CD4-positive, alpha-beta T cell (primary cell): ENCODE measurements at regions not wholly inside any gene's neighbourhood (a gene's known extent, or its start where the extent isn't known, plus 50 kb on each side); places are given as distances from the start of the nearest gene placed in this dataset.

ENCODE experiments used
- ATAC-seq: fragments of 200-7000 bp; cut with Tn5 transposase; one replicate; pipeline ENCODE4 v1.10.0; 2022; ENCODE audit warnings: mild to moderate bottlenecking; ENCODE audit not compliant: poor library complexity
- CTCF ChIA-PET: fragments of 350-600 bp; sonication (Branson Sonifier 250); formaldehyde crosslinking; loops from one replicate; lab custom pipeline; 2021; ENCODE audit warnings: antibody characterized with exemption, inconsistent platforms; lab: Charles Lee
- POLR2A ChIA-PET: fragments of 350-600 bp; sonication (Branson Sonifier 250); formaldehyde crosslinking; loops from one replicate; lab custom pipeline; 2021; ENCODE audit warnings: antibody characterized with exemption, inconsistent platforms; lab: Charles Lee
- DNase-seq, 14 experiments: peaks; one replicate each; pipeline ENCODE4 v3.0.0-alpha.2; 2013 to 2020; ENCODE audit warnings: mixed read lengths in 2 of 14
- H3K27ac ChIP-seq, 2 donors: one replicate each; pipeline versions ENCODE4 v1.5.1 to v1.7.0; 2013; ENCODE audit warnings: low read length in 2 of 2, low read depth in 1 of 2, mild to moderate bottlenecking in 1 of 2
- H3K27me3 ChIP-seq, 2 experiments: 1 replicate in 1 of 2; 2 replicates in 1 of 2; pipeline versions ENCODE4 v1.6.1 to v1.7.0; 2013; ENCODE audit warnings: low read length in 2 of 2, control low read depth in 1 of 2, mild to moderate bottlenecking in 1 of 2, moderate library complexity in 1 of 2; ENCODE audit not compliant: insufficient read depth in 2 of 2, control insufficient read depth in 1 of 2
- H3K36me3 ChIP-seq: one replicate; pipeline ENCODE4 v1.6.1; 2013; ENCODE audit warnings: low read length, control low read depth; ENCODE audit not compliant: insufficient read depth
- H3K4me1 ChIP-seq: one replicate; pipeline ENCODE4 v1.6.1; 2013; ENCODE audit warnings: low read length, control low read depth; ENCODE audit not compliant: insufficient read depth
- H3K4me3 ChIP-seq: one replicate; pipeline ENCODE4 v1.5.1; 2013; ENCODE audit warnings: mild to moderate bottlenecking, low read length, moderate library complexity
- H3K9me3 ChIP-seq, 2 experiments: 1 replicate in 1 of 2; 2 replicates in 1 of 2; pipeline versions ENCODE4 v1.6.1 to v1.7.0; 2013; ENCODE audit warnings: low read length in 2 of 2, mild to moderate bottlenecking in 2 of 2, control low read depth in 1 of 2, moderate library complexity in 1 of 2; ENCODE audit not compliant: control insufficient read depth in 1 of 2, insufficient read depth in 1 of 2
- H3K27ac Mint-ChIP-seq: one replicate; pipeline ENCODE4 v1.8.0; 2020; ENCODE audit warnings: mixed read lengths
- H3K27me3 Mint-ChIP-seq: one replicate; pipeline ENCODE4 v1.8.0; 2021; ENCODE audit warnings: mixed read lengths
- H3K36me3 Mint-ChIP-seq: one replicate; pipeline ENCODE4 v1.8.0; 2021; ENCODE audit warnings: low read depth, mixed read lengths
- H3K4me1 Mint-ChIP-seq: one replicate; pipeline ENCODE4 v1.8.0; 2021; ENCODE audit warnings: low read depth, mixed read lengths
- H3K4me3 Mint-ChIP-seq: one replicate; pipeline ENCODE4 v1.8.0; 2020; ENCODE audit warnings: mild to moderate bottlenecking, mixed read lengths
- H3K9me3 Mint-ChIP-seq: one replicate; pipeline ENCODE4 v1.8.0; 2020; ENCODE audit warnings: mixed read lengths
- intact Hi-C, 2 experiments: fragments of 100-400 bp; cut with DNase I in 1 of 2; cut with micrococcal nuclease in 1 of 2; formaldehyde crosslinking; loops; one replicate each; pipeline versions ENCODE4 v1.15.1 to v1.9.0; 2023 to 2025; cut with DNase I, micrococcal nuclease
- TF ChIP-seq, protein P1 (sequence below): fragments of 200-600 bp; IDR thresholded peaks from one replicate; pipeline ENCODE4 v1.8.0; 2022; ENCODE audit warnings: antibody characterized with exemption, mild to moderate bottlenecking

DNA sequence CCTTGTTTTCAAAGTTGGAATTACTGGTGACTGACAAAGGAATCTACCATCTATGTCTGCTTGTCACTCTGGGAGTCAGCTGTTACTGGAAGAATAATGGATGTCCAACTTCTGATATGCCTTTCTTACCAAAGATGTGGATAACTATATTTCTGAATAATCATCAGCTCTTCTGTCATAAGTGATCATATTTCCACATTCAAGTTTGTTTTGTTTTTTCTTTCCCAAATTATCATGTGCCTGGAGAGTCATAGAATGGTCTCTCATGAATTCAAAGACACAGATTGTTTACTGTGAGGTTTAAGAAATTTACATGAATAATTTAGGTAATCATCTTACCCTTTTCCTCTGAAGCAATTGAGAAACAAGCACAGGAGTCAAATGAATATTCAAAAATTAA, 986.7 kb upstream of the CDH2 start:
- ATAC-seq = no peak
- H3K9me3 ChIP-seq = no peaks in the 10 kb centered on the region
- H3K36me3 Mint-ChIP-seq = no peaks in the 10 kb centered on the region
- no peaks in the 10 kb centered on the region for H3K27me3 ChIP-seq
- peaks cover 12% of the 10 kb centered on the region for H3K9me3 Mint-ChIP-seq
- H3K4me3 Mint-ChIP-seq = no peak overlapping the region
- H3K4me3 ChIP-seq = no peak overlapping the region
- H3K27me3 Mint-ChIP-seq = no peaks in the 10 kb centered on the region
- no peaks in the 10 kb centered on the region for H3K4me1 ChIP-seq
- CTCF ChIA-PET = no interaction called here
- no peaks in the 10 kb centered on the region for H3K4me1 Mint-ChIP-seq
- H3K27ac ChIP-seq = no peak overlapping the region
- intact Hi-C loops = no loop called here
- no peak overlapping the region for H3K27ac Mint-ChIP-seq
- POLR2A ChIA-PET = no interaction called here
- TF ChIP-seq, protein P1, sequence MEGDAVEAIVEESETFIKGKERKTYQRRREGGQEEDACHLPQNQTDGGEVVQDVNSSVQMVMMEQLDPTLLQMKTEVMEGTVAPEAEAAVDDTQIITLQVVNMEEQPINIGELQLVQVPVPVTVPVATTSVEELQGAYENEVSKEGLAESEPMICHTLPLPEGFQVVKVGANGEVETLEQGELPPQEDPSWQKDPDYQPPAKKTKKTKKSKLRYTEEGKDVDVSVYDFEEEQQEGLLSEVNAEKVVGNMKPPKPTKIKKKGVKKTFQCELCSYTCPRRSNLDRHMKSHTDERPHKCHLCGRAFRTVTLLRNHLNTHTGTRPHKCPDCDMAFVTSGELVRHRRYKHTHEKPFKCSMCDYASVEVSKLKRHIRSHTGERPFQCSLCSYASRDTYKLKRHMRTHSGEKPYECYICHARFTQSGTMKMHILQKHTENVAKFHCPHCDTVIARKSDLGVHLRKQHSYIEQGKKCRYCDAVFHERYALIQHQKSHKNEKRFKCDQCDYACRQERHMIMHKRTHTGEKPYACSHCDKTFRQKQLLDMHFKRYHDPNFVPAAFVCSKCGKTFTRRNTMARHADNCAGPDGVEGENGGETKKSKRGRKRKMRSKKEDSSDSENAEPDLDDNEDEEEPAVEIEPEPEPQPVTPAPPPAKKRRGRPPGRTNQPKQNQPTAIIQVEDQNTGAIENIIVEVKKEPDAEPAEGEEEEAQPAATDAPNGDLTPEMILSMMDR = no peak
- H3K36me3 ChIP-seq = no peaks in the 10 kb centered on the region
- DNase-seq = no peak

DNA sequence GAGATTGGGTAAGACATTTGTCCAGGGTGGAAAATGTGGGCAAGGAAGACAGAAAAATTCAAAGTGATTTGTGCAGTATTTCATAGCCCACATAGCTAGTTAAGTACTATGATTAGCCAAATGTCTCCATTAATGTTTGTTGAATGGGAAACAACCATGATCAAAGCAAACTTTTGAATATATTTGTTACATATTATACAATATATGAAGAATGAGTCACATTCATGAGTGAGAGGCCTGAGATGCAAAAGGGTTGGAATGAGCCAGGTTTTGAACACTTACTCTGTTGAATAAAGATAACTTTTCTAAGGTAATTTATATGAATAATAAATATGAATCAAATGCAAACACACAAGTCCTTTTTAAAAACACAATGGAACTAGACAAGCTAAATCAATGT, 984.5 kb upstream of the CDH2 start:
- H3K4me3 Mint-ChIP-seq = no peak overlapping the region
- POLR2A ChIA-PET = no interaction called here
- intact Hi-C loops = no loop called here

DNA sequence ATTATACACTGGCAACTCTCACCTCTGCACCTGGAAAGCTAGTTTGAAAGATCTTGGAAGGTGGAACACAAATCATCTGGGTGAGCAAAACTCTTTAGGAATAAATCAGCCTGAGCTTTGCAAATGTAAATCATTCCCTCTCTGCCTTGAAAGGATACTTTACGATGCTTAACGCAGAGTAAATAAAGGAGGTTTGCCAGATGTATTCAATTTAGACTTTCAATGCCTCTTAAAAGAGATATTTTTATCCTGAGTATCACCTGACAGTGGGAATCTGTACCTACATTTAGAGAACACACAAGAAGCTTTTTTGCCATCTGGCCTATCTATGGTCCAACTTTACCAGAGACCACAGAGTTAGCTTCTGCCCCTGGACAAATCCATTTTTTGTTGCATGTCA, 983.2 kb upstream of the CDH2 start:
- Histone ChIP-seq H3K36me3 (no peaks in the 10 kb centered on the region), H3K27ac (no peak overlapping the region), H3K27me3 (no peaks in the 10 kb centered on the region), H3K4me1 (no peaks in the 10 kb centered on the region), H3K9me3 (no peaks in the 10 kb centered on the region), H3K4me3 (no peak overlapping the region)
- ChIA-PET CTCF (no interaction called here), POLR2A (no interaction called here)
- Mint-ChIP-seq H3K4me3 (no peak overlapping the region), H3K36me3 (no peaks in the 10 kb centered on the region), H3K27me3 (no peaks in the 10 kb centered on the region), H3K27ac (no peak overlapping the region), H3K4me1 (no peaks in the 10 kb centered on the region), H3K9me3 (peaks cover 11% of the 10 kb centered on the region)
- TF ChIP-seq, protein P1 = no peak
- intact Hi-C loops = no loop called here
- DNase-seq (no peak), ATAC-seq (no peak)

More for the DNA sequence above, 984.5 kb upstream of the CDH2 start:
- H3K27ac Mint-ChIP-seq = no peak overlapping the region
- Histone ChIP-seq H3K36me3 (no peaks in the 10 kb centered on the region), H3K4me3 (no peak overlapping the region), H3K9me3 (no peaks in the 10 kb centered on the region), H3K27me3 (no peaks in the 10 kb centered on the region), H3K4me1 (no peaks in the 10 kb centered on the region), H3K27ac (no peak overlapping the region)
- H3K27me3 Mint-ChIP-seq = no peaks in the 10 kb centered on the region
- TF ChIP-seq, protein P1 = no peak
- H3K36me3 Mint-ChIP-seq = no peaks in the 10 kb centered on the region
- peaks cover 11% of the 10 kb centered on the region for H3K9me3 Mint-ChIP-seq
- H3K4me1 Mint-ChIP-seq = no peaks in the 10 kb centered on the region
- CTCF ChIA-PET = no interaction called here
- ATAC-seq (no peak), DNase-seq (no peak)
